HCT116 (cell line): ENCODE measurements at regions not wholly inside any gene's neighbourhood (a gene's known extent, or its start where the extent isn't known, plus 50 kb on each side); places are given as distances from the start of the nearest gene placed in this dataset.

Source experiments
- ATAC-seq: fragments of 200-7000 bp; cut with Tn5 transposase; 2 replicates; pipeline ENCODE4 v1.9.1; 2020; ENCODE audit warnings: mild to moderate bottlenecking, moderate library complexity
- BruUV-seq: library from RNA; stranded (reverse); fragments of 400-500 nt; replicated peaks from 2 replicates; lab custom pipeline; 2021; lab: Mats Ljungman, UMichigan
- CTCF ChIA-PET: fragments of 300-600 bp; sonication (Branson Sonifier 250); formaldehyde crosslinking; loops from one replicate; lab custom pipeline; 2021; ENCODE audit warnings: antibody characterized with exemption; lab: Charles Lee
- POLR2A ChIA-PET: fragments of 300-600, 350-600 bp; sonication (Branson Sonifier 250); formaldehyde crosslinking; loops from one replicate; lab custom pipeline; 2021; ENCODE audit warnings: antibody characterized with exemption; lab: Charles Lee
- RAD21 ChIA-PET, 2 experiments: fragments of 300-600 bp; sonication (Branson Sonifier 250); formaldehyde crosslinking; loops; one replicate each; lab custom pipeline; 2023; ENCODE audit warnings: low total read pairs in 2 of 2; ENCODE audit not compliant: uncharacterized antibody in 2 of 2, unreplicated experiment in 2 of 2, low non-redundant PET in 1 of 2; lab: Charles Lee
- DNase-seq: peaks from one replicate; pipeline ENCODE4 v3.0.0-alpha.2; 2010; ENCODE audit warnings: low read depth, low spot score
- H2AFZ ChIP-seq: fragments of 200-600 bp; shearing (Covaris generic), sonication (generic); 2 replicates; pipeline ENCODE4 v1.6.1; 2017; ENCODE audit warnings: low read depth, mixed run types, mixed read lengths, antibody characterized with exemption, low read length; ENCODE audit not compliant: poor library complexity, severe bottlenecking
- H3K27ac ChIP-seq: 2 replicates; pipeline ENCODE4 v1.5.1; 2012; ENCODE audit warnings: low read depth, low read length
- H3K27me3 ChIP-seq: fragments of 200-600 bp; sonication (generic); 2 replicates; pipeline ENCODE4 v1.6.1; 2016; ENCODE audit warnings: mixed run types, low read length, mixed read lengths; ENCODE audit not compliant: insufficient read depth
- H3K36me3 ChIP-seq, 2 experiments: fragments of 200-500 bp in 1 of 2; fragments of 200-600 bp in 1 of 2; sonication (Bioruptor generic) in 1 of 2; sonication (generic) in 1 of 2; 2 replicates each; pipeline versions ENCODE4 v1.5.1 to v1.6.1; 2014 to 2016; ENCODE audit warnings: low read length in 2 of 2, inconsistent platforms in 1 of 2, mixed read lengths in 1 of 2, mixed run types in 1 of 2; ENCODE audit not compliant: insufficient read depth in 2 of 2, control insufficient read depth in 1 of 2
- H3K4me1 ChIP-seq, 2 experiments: fragments of 200-600 bp in 1 of 2; sonication (generic) in 1 of 2; 2 replicates each; pipeline versions ENCODE4 v1.5.1 to v1.6.1; 2012 to 2017; ENCODE audit warnings: low read length in 2 of 2, inconsistent platforms in 1 of 2, mild to moderate bottlenecking in 1 of 2, mixed read lengths in 1 of 2, mixed run types in 1 of 2, moderate library complexity in 1 of 2; ENCODE audit not compliant: insufficient read depth in 2 of 2, control insufficient read depth in 1 of 2
- H3K4me2 ChIP-seq: fragments of 200-600 bp; sonication (generic); 2 replicates; pipeline ENCODE4 v1.6.1; 2017; ENCODE audit warnings: mixed run types, low read length, mixed read lengths
- H3K4me3 ChIP-seq, 2 experiments: fragments of 200-600 bp in 1 of 2; sonication (generic) in 1 of 2; replicated peaks in 1 of 2; 2 replicates each; pipeline ENCODE4 v1.5.1; 2011 to 2016; ENCODE audit warnings: low read length in 2 of 2, control low read depth in 1 of 2, low read depth in 1 of 2, mild to moderate bottlenecking in 1 of 2, mixed read lengths in 1 of 2, mixed run types in 1 of 2
- H3K79me2 ChIP-seq: fragments of 200-600 bp; sonication (generic); 2 replicates; pipeline ENCODE4 v1.6.1; 2017; ENCODE audit warnings: mild to moderate bottlenecking, mixed run types, low read length, moderate library complexity, mixed read lengths; ENCODE audit not compliant: insufficient read depth
- H3K9ac ChIP-seq: fragments of 200-600 bp; sonication (generic); 2 replicates; pipeline ENCODE4 v1.6.1; 2016; ENCODE audit warnings: low read length, mixed read lengths
- H3K9me2 ChIP-seq: fragments of 200-600 bp; sonication (generic), shearing (Covaris generic); 2 replicates; pipeline ENCODE4 v1.6.1; 2017; ENCODE audit warnings: mixed run types, mild to moderate bottlenecking, moderate library complexity; ENCODE audit not compliant: insufficient read depth
- H3K9me3 ChIP-seq, 2 experiments: fragments of 200-500 bp in 1 of 2; fragments of 200-600 bp in 1 of 2; sonication (Bioruptor generic) in 1 of 2; sonication (generic) in 1 of 2; 2 replicates each; pipeline ENCODE4 v1.6.1; 2014 to 2017; ENCODE audit warnings: low read length in 2 of 2, mixed read lengths in 2 of 2, inconsistent platforms in 1 of 2, low read depth in 1 of 2, mild to moderate bottlenecking in 1 of 2, mixed run types in 1 of 2, moderate library complexity in 1 of 2; ENCODE audit not compliant: control insufficient read depth in 1 of 2, insufficient read depth in 1 of 2
- H4K20me1 ChIP-seq: fragments of 200-600 bp; sonication (generic), shearing (Covaris generic); 2 replicates; pipeline ENCODE4 v1.6.1; 2017; ENCODE audit warnings: mixed run types, mild to moderate bottlenecking, moderate library complexity; ENCODE audit not compliant: insufficient read depth
- ATF3 ChIP-seq: IDR thresholded peaks from 2 replicates; pipeline ENCODE4 v1.6.1; 2012
- CBX3 ChIP-seq: IDR thresholded peaks from 2 replicates; pipeline ENCODE4 v1.6.1; 2012; ENCODE audit warnings: low read depth
- ELF1 ChIP-seq: IDR thresholded peaks from 2 replicates; pipeline ENCODE4 v1.6.1; 2012; ENCODE audit warnings: low read depth, borderline replicate concordance
- EZH2phosphoT487 ChIP-seq: fragments of 200-600 bp; IDR thresholded peaks from 2 replicates; pipeline ENCODE4 v1.6.1; 2018; ENCODE audit warnings: antibody characterized with exemption, borderline replicate concordance
- FOSL1 ChIP-seq: IDR thresholded peaks from 2 replicates; pipeline ENCODE4 v1.6.1; 2012; ENCODE audit warnings: low read depth
- POLR2AphosphoS5 ChIP-seq: IDR thresholded peaks from 2 replicates; pipeline ENCODE4 v1.6.1; 2011; ENCODE audit warnings: mild to moderate bottlenecking, low read depth, low read length, moderate library complexity
- SRF ChIP-seq: IDR thresholded peaks from 2 replicates; pipeline ENCODE4 v1.6.1; 2012; ENCODE audit warnings: low read depth
- TCF7L2 ChIP-seq: IDR thresholded peaks from 2 replicates; pipeline ENCODE4 v1.7.0; 2011; ENCODE audit warnings: borderline replicate concordance, inconsistent platforms; ENCODE audit not compliant: insufficient read depth, insufficient read length; ENCODE audit errors: extremely low read depth
- ZBTB33 ChIP-seq: IDR thresholded peaks from 2 replicates; pipeline ENCODE4 v1.6.1; 2011; ENCODE audit warnings: mild to moderate bottlenecking, low read length, moderate library complexity; ENCODE audit not compliant: insufficient replicate concordance; ENCODE audit errors: extremely low read depth
- intact Hi-C: fragments of 100-400 bp; cut with micrococcal nuclease; formaldehyde crosslinking; loops from 2 replicates; pipeline ENCODE4 v1.10.0; 2022

- TF ChIP-seq ZBTB33 = no peak
- TF ChIP-seq POLR2AphosphoS5 = no peak
- no peak for TF ChIP-seq FOSL1
- no peak for TF ChIP-seq SRF
- TF ChIP-seq EZH2phosphoT487 = no peak
- TF ChIP-seq ELF1 = no peak
- no peak for TF ChIP-seq CBX3
These were observed 75.5 kb downstream of the CAMK2N1 start (continued) for GRCh38 chr1:20410503-20410902.

- Histone ChIP-seq H4K20me1 (no peaks in the 10 kb centered on the region), H3K4me2 (no peak overlapping the region), H3K36me3 (no peaks in the 10 kb centered on the region), H3K4me3 (no peak overlapping the region), H3K27ac (no peak overlapping the region), H3K4me1 (peaks cover 0 to 12% of the 10 kb centered on the region in 2 experiments; a peak in 2 of 4 replicates), H2AFZ (no peak overlapping the region), H3K9me2 (no peaks in the 10 kb centered on the region), H3K9ac (no peak overlapping the region), H3K9me3 (no peaks in the 10 kb centered on the region), H3K27me3 (no peaks in the 10 kb centered on the region), H3K79me2 (no peaks in the 10 kb centered on the region)
- ChIA-PET RAD21 (no interaction called here), CTCF (no interaction called here), POLR2A (no interaction called here)
- no TSS peak for BruUV-seq
- intact Hi-C loops = no loop called here
- TF ChIP-seq ATF3 (no peak), TCF7L2 (no peak)
- ATAC-seq = no peak
- DNase-seq = no peak
These were observed 76.0 kb downstream of the CAMK2N1 start for GRCh38 chr1:20409971-20410370.
